ENCODE measurements at regions not wholly inside any gene's neighbourhood (a gene's known extent, or its start where the extent isn't known, plus 50 kb on each side); places are given as distances from the start of the nearest gene placed in this dataset.

GRCh38 chr4:145251391-145251790 is 71.0 kb upstream of the OTUD4 start:
- TF ChIP-seq CTCF (IDR thresholded peaks at IDR 0.05), result no peak
- ATAC-seq (ENCODE audit: insufficient number of reproducible peaks, low FRiP score, low read depth) (no peak), DNase-seq (ENCODE audit: low spot score) (no peak)

GRCh38 chr4:145248971-145249370 is 68.6 kb upstream of the OTUD4 start:
- Histone ChIP-seq H3K4me3 (no peak overlapping the region), H3K4me1 (ENCODE audit: control insufficient read depth in 1 of 2, low read depth in 2 of 2) (no peaks in the 10 kb centered on the region), H3K36me3 (no peaks in the 10 kb centered on the region), H3K27ac (no peak overlapping the region), H3K9me3 (no peaks in the 10 kb centered on the region), H3K27me3 (replicated peaks; ENCODE audit: insufficient read depth) (no peaks in the 10 kb centered on the region)
- TF ChIP-seq CTCF (IDR thresholded peaks at IDR 0.05), result no peak
- DNase-seq (ENCODE audit: low spot score), result no peak
- ATAC-seq (ENCODE audit: insufficient number of reproducible peaks, low FRiP score, low read depth), result no peak

More at GRCh38 chr4:145251391-145251790, 71.0 kb upstream of the OTUD4 start:
- no peaks in the 10 kb centered on the region for H3K27me3 ChIP-seq (replicated peaks; ENCODE audit: insufficient read depth)
- no peaks in the 10 kb centered on the region for H3K9me3 ChIP-seq
- H3K4me3 ChIP-seq, result no peak overlapping the region
- no peaks in the 10 kb centered on the region for H3K4me1 ChIP-seq (ENCODE audit: control insufficient read depth in 1 of 2, low read depth in 2 of 2)
- no peaks in the 10 kb centered on the region for H3K36me3 ChIP-seq
- H3K27ac ChIP-seq, result no peak overlapping the region

GRCh38 chr4:145248502-145248901 is 68.1 kb upstream of the OTUD4 start:
- Histone ChIP-seq H3K9me3 (no peaks in the 10 kb centered on the region), H3K27ac (no peak overlapping the region), H3K4me3 (no peak overlapping the region), H3K4me1 (ENCODE audit: control insufficient read depth in 1 of 2, low read depth in 2 of 2) (no peaks in the 10 kb centered on the region), H3K36me3 (no peaks in the 10 kb centered on the region), H3K27me3 (replicated peaks; ENCODE audit: insufficient read depth) (no peaks in the 10 kb centered on the region)
- ATAC-seq (ENCODE audit: insufficient number of reproducible peaks, low FRiP score, low read depth) (no peak), DNase-seq (ENCODE audit: low spot score) (no peak)
- no peak for TF ChIP-seq CTCF (IDR thresholded peaks at IDR 0.05)

- Histone ChIP-seq H3K4me1 (ENCODE audit: control insufficient read depth in 1 of 2, low read depth in 2 of 2) (peaks cover 0 to 3% of the 10 kb centered on the region in 2 donors), H3K36me3 (no peaks in the 10 kb centered on the region), H3K27ac (no peak overlapping the region), H3K4me3 (no peak overlapping the region), H3K27me3 (replicated peaks; ENCODE audit: insufficient read depth) (no peaks in the 10 kb centered on the region), H3K9me3 (no peaks in the 10 kb centered on the region)
- DNase-seq (ENCODE audit: low spot score), result no peak
- ATAC-seq (ENCODE audit: insufficient number of reproducible peaks, low FRiP score, low read depth), result no peak
- peak; percentile 42 for TF ChIP-seq CTCF (IDR thresholded peaks at IDR 0.05)
These were observed 53.8 kb upstream of the OTUD4 start for GRCh38 chr4:145234091-145234706.

- Histone ChIP-seq H3K9me3 (no peaks in the 10 kb centered on the region), H3K4me3 (no peak overlapping the region), H3K36me3 (no peaks in the 10 kb centered on the region), H3K4me1 (ENCODE audit: control insufficient read depth in 1 of 2, low read depth in 2 of 2) (peaks cover 0 to 3% of the 10 kb centered on the region in 2 donors), H3K27ac (no peak overlapping the region), H3K27me3 (replicated peaks; ENCODE audit: insufficient read depth) (no peaks in the 10 kb centered on the region)
- TF ChIP-seq CTCF (IDR thresholded peaks at IDR 0.05), result no peak
- DNase-seq (ENCODE audit: low spot score) (no peak), ATAC-seq (ENCODE audit: insufficient number of reproducible peaks, low FRiP score, low read depth) (no peak)
These were observed 51.7 kb upstream of the OTUD4 start for GRCh38 chr4:145231906-145232700.

Data from thoracic aorta (tissue), 2 donors.